Hepatocyte (in vitro differentiated cells): ENCODE measurements at regions not wholly inside any gene's neighbourhood (a gene's known extent, or its start where the extent isn't known, plus 50 kb on each side); places are given as distances from the start of the nearest gene placed in this dataset.

Source experiments
- CTCF ChIP-seq: fragments of 200-600 bp; sonication (generic); IDR thresholded peaks from 2 replicates; pipeline ENCODE4 v1.5.1; 2016; ENCODE audit warnings: antibody characterized with exemption, mild to moderate bottlenecking; ENCODE audit not compliant: poor library complexity
- EZH2 ChIP-seq: fragments of 200-600 bp; sonication (generic); IDR thresholded peaks from 2 replicates; pipeline ENCODE4 v1.6.1; 2016; ENCODE audit warnings: antibody characterized with exemption, mild to moderate bottlenecking, borderline replicate concordance
- EZH2phosphoT487 ChIP-seq: fragments of 200-600 bp; sonication (generic); IDR thresholded peaks from one replicate; pipeline ENCODE4 v1.6.1; 2018; ENCODE audit warnings: antibody characterized with exemption, mild to moderate bottlenecking, low read depth, moderate library complexity; ENCODE audit not compliant: unreplicated experiment, severe bottlenecking

DNA sequence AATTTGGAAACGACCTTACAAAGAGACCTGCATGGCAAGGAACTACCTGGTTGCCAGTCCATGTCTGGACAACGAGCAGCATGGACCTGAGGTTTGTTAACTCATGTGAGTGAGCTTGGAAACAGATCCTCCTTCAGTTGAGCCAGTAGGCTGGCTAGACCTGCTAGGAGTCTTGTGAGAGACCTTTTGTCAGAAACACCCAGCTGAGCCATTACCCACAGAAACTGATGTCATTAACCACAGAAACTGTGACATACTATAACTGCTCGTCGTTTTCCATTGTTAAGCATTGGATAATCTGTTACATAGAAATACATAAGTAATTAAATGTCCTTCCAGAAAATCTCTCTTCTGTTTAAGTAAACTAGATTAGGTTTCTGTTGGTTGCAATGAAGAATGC is 211.1 kb upstream of the C21orf91 start:
- TF ChIP-seq CTCF (no peak), EZH2phosphoT487 (no peak), EZH2 (no peak)
